Esophagus muscularis mucosa (tissue), 4 donors: ENCODE measurements at regions not wholly inside any gene's neighbourhood (a gene's known extent, or its start where the extent isn't known, plus 50 kb on each side); places are given as distances from the start of the nearest gene placed in this dataset.

Experiments used
- DNase-seq: peaks from one replicate; pipeline ENCODE4 v3.0.0-alpha.2; 2017; ENCODE audit errors: extremely low spot score
- H3K27ac ChIP-seq, 4 donors: fragments of 200-600 bp; sonication (generic); replicated peaks in 1 of 4; 1 replicate in 3 of 4; 2 replicates in 1 of 4; pipeline ENCODE4 v1.5.1; 2016 to 2019; ENCODE audit warnings: mild to moderate bottlenecking in 1 of 4
- H3K27me3 ChIP-seq, 4 donors: fragments of 200-600 bp; sonication (generic); one replicate each; pipeline versions ENCODE4 v1.5.1 to v1.6.0; 2016 to 2019
- H3K36me3 ChIP-seq, 4 donors: fragments of 200-600 bp; sonication (generic); one replicate each; pipeline ENCODE4 v1.5.1; 2016 to 2019
- H3K4me1 ChIP-seq, 4 donors: fragments of 200-600 bp; sonication (generic); one replicate each; pipeline ENCODE4 v1.5.1; 2016 to 2019
- H3K4me3 ChIP-seq, 4 donors: fragments of 200-600 bp; sonication (generic); 1 replicate in 2 of 4; 2 replicates in 2 of 4; pipeline ENCODE4 v1.5.1; 2016 to 2019; ENCODE audit warnings: mild to moderate bottlenecking in 4 of 4, moderate library complexity in 1 of 4
- H3K9me3 ChIP-seq, 4 donors: fragments of 200-600 bp; sonication (generic); 1 replicate in 3 of 4; 2 replicates in 1 of 4; pipeline ENCODE4 v1.5.1; 2016 to 2019
- CTCF ChIP-seq, 3 experiments: fragments of 200-600 bp in 2 of 3; fragments of 450-650 bp in 1 of 3; sonication (generic) in 2 of 3; IDR thresholded peaks; one replicate each; pipeline ENCODE4 v1.5.1; 2017 to 2019; ENCODE audit warnings: antibody characterized with exemption in 3 of 3, mild to moderate bottlenecking in 2 of 3, moderate library complexity in 1 of 3
- EP300 ChIP-seq: sonication (generic); formaldehyde crosslinking; IDR thresholded peaks from one replicate; pipeline ENCODE4 v1.6.1; 2017; ENCODE audit warnings: antibody characterized with exemption
- POLR2A ChIP-seq: fragments of 450-650 bp; IDR thresholded peaks from one replicate; pipeline ENCODE4 v1.6.1; 2017; ENCODE audit warnings: antibody characterized with exemption, moderate library complexity, mild to moderate bottlenecking, low read depth
- POLR2AphosphoS5 ChIP-seq, 2 donors: sonication (generic); formaldehyde crosslinking; IDR thresholded peaks; one replicate each; pipeline ENCODE4 v1.6.1; 2017; ENCODE audit warnings: antibody characterized with exemption in 2 of 2
- WGBS: methylation state at CpG from one replicate; pipeline ENCODE4 v1.1.5; 2018; 5-methylcytosine and 5-hydroxymethylcytosine counted together
- intact Hi-C: fragments of 100-400 bp; cut with DNase I; formaldehyde crosslinking; loops from one replicate; pipeline ENCODE4 v1.15.1; 2023

DNA sequence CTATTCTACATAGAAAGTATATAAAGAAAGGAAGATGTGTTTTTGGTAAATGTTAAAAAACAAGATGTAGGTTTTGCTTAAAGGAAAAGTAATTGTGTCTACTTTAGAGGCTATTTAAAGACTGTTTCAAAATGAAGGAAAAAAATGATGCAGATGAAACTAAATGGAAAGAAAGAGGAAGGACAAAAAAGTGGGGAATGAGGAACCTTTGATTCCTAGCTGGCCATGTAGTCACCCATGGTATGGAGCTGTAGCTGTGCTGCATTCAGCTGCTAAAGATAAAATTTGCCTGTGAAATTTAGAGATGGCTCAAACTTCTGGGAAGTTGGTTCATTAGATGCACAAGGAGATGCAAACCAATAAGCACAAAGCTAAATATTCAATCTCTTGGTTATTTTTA, 86.8 kb upstream of the SERBP1 start:
- H3K36me3 ChIP-seq: no peaks in the 10 kb centered on the region
- H3K4me3 ChIP-seq: no peak overlapping the region
- no peaks in the 10 kb centered on the region for H3K27me3 ChIP-seq
- peaks cover 0 to 13% (median 3%) of the 10 kb centered on the region in 4 donors for H3K9me3 ChIP-seq
- no peaks in the 10 kb centered on the region for H3K4me1 ChIP-seq
- no peak for TF ChIP-seq CTCF (IDR thresholded peaks at IDR 0.05)
- TF ChIP-seq POLR2A: no peak
- no peak for TF ChIP-seq POLR2AphosphoS5 (IDR thresholded peaks at IDR 0.05)
- TF ChIP-seq EP300: no peak
- H3K27ac ChIP-seq: no peak overlapping the region
- DNase-seq: no peak
- intact Hi-C loops: no loop called here

DNA sequence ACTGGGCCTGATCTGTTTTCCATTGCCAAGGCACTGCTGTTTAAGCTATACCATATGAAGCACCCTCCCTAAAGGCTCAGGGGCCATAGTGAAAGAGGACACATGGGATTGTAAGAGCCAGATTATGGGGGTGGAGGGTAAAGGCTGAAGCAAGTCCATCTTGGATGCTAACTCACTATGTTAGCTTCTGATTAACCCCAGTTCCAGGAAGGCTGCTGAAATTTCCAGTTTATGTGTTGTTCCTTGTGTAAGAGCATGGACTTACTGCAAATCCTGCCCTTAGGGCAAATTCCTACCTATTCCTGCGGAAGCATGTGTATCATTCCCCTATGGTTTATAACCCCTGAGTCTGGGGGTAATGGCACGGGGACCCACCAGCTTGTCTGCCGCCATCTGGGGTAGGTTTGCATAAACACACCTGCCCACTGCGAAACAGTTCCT, 91.8 kb upstream of the SERBP1 start:
- WGBS: 96% methylated on average over 4 of the region's 4 CpGs
- Histone ChIP-seq H3K4me1 (no peaks in the 10 kb centered on the region), H3K27me3 (no peaks in the 10 kb centered on the region), H3K4me3 (no peak overlapping the region), H3K9me3 (no peaks in the 10 kb centered on the region), H3K27ac (no peak overlapping the region), H3K36me3 (no peaks in the 10 kb centered on the region)
- DNase-seq: no peak
- TF ChIP-seq EP300 (no peak), POLR2A (no peak), POLR2AphosphoS5 (IDR thresholded peaks at IDR 0.05) (no peak), CTCF (IDR thresholded peaks at IDR 0.05) (no peak)
- intact Hi-C loops: no loop called here

GRCh38 chr1:67522793-67523192, 92.6 kb upstream of the SERBP1 start:
- TF ChIP-seq POLR2AphosphoS5 (IDR thresholded peaks at IDR 0.05) (no peak), POLR2A (no peak), EP300 (no peak), CTCF (IDR thresholded peaks at IDR 0.05) (no peak)
- intact Hi-C loops: no loop called here
- 100% methylated on average over 4 of the region's 4 CpGs for WGBS

GRCh38 chr1:67524143-67525052, 94.2 kb upstream of the SERBP1 start:
- Histone ChIP-seq H3K36me3 (no peaks in the 10 kb centered on the region), H3K27me3 (no peaks in the 10 kb centered on the region), H3K4me1 (no peaks in the 10 kb centered on the region), H3K27ac (no peak overlapping the region), H3K4me3 (no peak overlapping the region), H3K9me3 (no peaks in the 10 kb centered on the region)
- 78% methylated on average over 7 of the region's 7 CpGs for WGBS
- TF ChIP-seq EP300 (no peak), CTCF (IDR thresholded peaks at IDR 0.05) (no peak), POLR2AphosphoS5 (IDR thresholded peaks at IDR 0.05) (no peak), POLR2A (no peak)
- DNase-seq: no peak
- intact Hi-C loops: no loop called here

More at GRCh38 chr1:67522793-67523192, 92.6 kb upstream of the SERBP1 start:
- no peak overlapping the region for H3K27ac ChIP-seq
- no peak for DNase-seq
- H3K4me3 ChIP-seq: no peak overlapping the region
- H3K27me3 ChIP-seq: no peaks in the 10 kb centered on the region
- H3K9me3 ChIP-seq: no peaks in the 10 kb centered on the region
- H3K36me3 ChIP-seq: no peaks in the 10 kb centered on the region
- no peaks in the 10 kb centered on the region for H3K4me1 ChIP-seq
